DND-41 (cell line): ENCODE measurements at regions not wholly inside any gene's neighbourhood (a gene's known extent, or its start where the extent isn't known, plus 50 kb on each side); places are given as distances from the start of the nearest gene placed in this dataset.

Experiments used
- ATAC-seq: fragments of 200-7000 bp; cut with Tn5 transposase; 3 replicates; pipeline ENCODE4 v1.9.1; 2021; ENCODE audit warnings: low read depth; ENCODE audit not compliant: insufficient read depth
- DNase-seq: peaks from one replicate; pipeline ENCODE4 v3.0.0-alpha.2; 2020
- H2AFZ ChIP-seq: 2 replicates; pipeline ENCODE4 v1.6.0; 2012; ENCODE audit warnings: low read depth, low read length
- H3K27ac ChIP-seq: 2 replicates; pipeline ENCODE4 v1.5.1; 2012; ENCODE audit warnings: low read length, inconsistent platforms
- H3K27me3 ChIP-seq: fragments of 200-600 bp; sonication (generic); 2 replicates; pipeline ENCODE4 v1.6.0; 2012; ENCODE audit warnings: low read length, mild to moderate bottlenecking, inconsistent platforms; ENCODE audit not compliant: insufficient read depth, poor library complexity
- H3K36me3 ChIP-seq: 2 replicates; pipeline ENCODE4 v1.5.1; 2012; ENCODE audit warnings: low read length, inconsistent platforms; ENCODE audit not compliant: insufficient read depth
- H3K4me1 ChIP-seq: 2 replicates; pipeline ENCODE4 v1.5.1; 2012; ENCODE audit warnings: mild to moderate bottlenecking, low read length; ENCODE audit not compliant: insufficient read depth
- H3K4me2 ChIP-seq: 2 replicates; pipeline ENCODE4 v1.6.0; 2012; ENCODE audit warnings: mild to moderate bottlenecking, moderate library complexity, low read length, inconsistent platforms; ENCODE audit not compliant: insufficient read depth
- H3K4me3 ChIP-seq, 2 experiments: fragments of 200-600 bp in 1 of 2; shearing (Covaris generic) in 1 of 2; 2 replicates each; pipeline ENCODE4 v1.5.1; 2012 to 2016; ENCODE audit warnings: inconsistent platforms in 2 of 2, low read length in 2 of 2, mild to moderate bottlenecking in 2 of 2, low read depth in 1 of 2, moderate library complexity in 1 of 2
- H3K79me2 ChIP-seq: 2 replicates; pipeline ENCODE4 v1.6.0; 2012; ENCODE audit warnings: low read length, inconsistent platforms; ENCODE audit not compliant: insufficient read depth
- H3K9ac ChIP-seq: 2 replicates; pipeline ENCODE4 v1.6.0; 2012; ENCODE audit warnings: low read depth, mild to moderate bottlenecking, inconsistent platforms, low read length, moderate library complexity
- H3K9me3 ChIP-seq: 2 replicates; pipeline ENCODE4 v1.5.1; 2012; ENCODE audit warnings: low read length, moderate library complexity, mild to moderate bottlenecking, inconsistent platforms; ENCODE audit not compliant: insufficient read depth, severe bottlenecking
- H4K20me1 ChIP-seq: 2 replicates; pipeline ENCODE4 v1.6.0; 2012; ENCODE audit warnings: low read length; ENCODE audit not compliant: insufficient read depth
- EZH2 ChIP-seq: IDR thresholded peaks from 3 replicates; pipeline ENCODE4 v1.6.1; 2012; ENCODE audit warnings: borderline replicate concordance, low read depth, mild to moderate bottlenecking, moderate library complexity, low read length, inconsistent platforms; ENCODE audit not compliant: severe bottlenecking
- TF ChIP-seq, protein P1 (sequence below): IDR thresholded peaks from 2 replicates; pipeline ENCODE4 v1.5.1; 2012; ENCODE audit warnings: borderline replicate concordance, low read length, moderate library complexity, mild to moderate bottlenecking; ENCODE audit not compliant: poor library complexity, severe bottlenecking; ENCODE audit errors: extremely low read depth

DNA sequence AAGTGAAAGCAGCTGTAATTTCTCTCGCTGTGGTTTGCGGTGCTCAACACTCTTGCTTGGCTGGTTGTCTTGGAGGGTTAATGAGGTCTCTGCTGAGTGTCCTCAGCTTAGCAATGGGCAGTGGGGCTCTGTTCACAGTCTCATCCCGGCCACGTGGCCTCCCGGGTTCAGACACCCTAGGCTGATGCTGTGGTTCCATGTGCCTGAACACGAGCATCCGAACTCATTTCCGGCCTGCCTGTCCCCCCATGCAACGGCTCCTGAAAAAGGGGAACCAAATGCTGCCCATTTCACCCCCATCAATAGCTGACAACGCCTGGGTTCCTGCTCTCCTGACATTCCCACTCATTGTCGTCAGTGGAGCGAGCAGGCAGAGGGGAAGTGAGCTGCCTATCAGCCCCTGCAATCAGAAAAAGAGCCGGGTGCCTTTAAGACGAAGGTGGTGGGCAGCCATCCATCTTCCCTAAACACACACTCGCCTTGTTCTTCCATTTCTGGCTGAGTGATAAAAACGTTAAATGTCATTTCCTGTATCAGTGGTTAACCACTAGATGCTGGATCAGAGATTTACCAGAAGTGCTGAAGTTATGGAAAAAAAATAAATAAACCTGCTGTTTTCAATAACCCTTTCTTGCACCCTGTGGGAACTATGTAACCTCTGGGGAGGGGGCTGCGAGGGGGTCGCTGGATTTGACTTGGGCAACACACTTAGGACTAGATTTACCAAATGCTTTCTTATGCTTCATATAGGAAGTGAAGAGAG, 60.3 kb upstream of the BCL2L14 start:
- peak; percentile 76 for ATAC-seq

DNA sequence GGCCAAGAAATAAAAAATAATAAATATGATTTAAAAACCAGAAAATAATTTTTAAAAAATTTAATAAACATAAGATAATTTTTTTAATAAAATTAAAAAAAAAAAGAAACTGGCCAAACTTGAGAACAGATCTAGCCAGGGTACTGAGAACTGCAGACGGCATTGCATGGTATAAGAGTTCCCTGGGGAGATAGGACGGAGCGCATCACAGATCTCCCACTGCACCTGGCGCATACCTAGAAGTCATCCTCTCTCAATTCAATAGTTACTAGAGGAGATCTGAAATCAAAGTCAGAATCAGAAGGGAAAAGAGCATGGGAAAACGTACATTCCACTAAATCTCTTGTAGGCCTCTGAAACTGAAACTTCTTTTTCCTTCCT, 58.9 kb upstream of the BCL2L14 start:
- H3K4me1 ChIP-seq = peaks cover 69% of the 10 kb centered on the region

More for the DNA sequence above, 60.3 kb upstream of the BCL2L14 start:
- no peaks in the 10 kb centered on the region for H3K27me3 ChIP-seq
- DNase-seq = peak; percentile 76
- H3K36me3 ChIP-seq = no peaks in the 10 kb centered on the region
- peaks cover 8% of the 10 kb centered on the region for H4K20me1 ChIP-seq
- peak overlapping the region; percentile 37; the same call in 1 of the 2 replicates for H2AFZ ChIP-seq
- peak overlapping the region; percentile 83 for H3K4me2 ChIP-seq
- peak overlapping the region in 1 of 2 experiments; percentile 55; a peak in 2 of 4 replicates for H3K4me3 ChIP-seq
- no peak for TF ChIP-seq EZH2
- TF ChIP-seq, protein P1, sequence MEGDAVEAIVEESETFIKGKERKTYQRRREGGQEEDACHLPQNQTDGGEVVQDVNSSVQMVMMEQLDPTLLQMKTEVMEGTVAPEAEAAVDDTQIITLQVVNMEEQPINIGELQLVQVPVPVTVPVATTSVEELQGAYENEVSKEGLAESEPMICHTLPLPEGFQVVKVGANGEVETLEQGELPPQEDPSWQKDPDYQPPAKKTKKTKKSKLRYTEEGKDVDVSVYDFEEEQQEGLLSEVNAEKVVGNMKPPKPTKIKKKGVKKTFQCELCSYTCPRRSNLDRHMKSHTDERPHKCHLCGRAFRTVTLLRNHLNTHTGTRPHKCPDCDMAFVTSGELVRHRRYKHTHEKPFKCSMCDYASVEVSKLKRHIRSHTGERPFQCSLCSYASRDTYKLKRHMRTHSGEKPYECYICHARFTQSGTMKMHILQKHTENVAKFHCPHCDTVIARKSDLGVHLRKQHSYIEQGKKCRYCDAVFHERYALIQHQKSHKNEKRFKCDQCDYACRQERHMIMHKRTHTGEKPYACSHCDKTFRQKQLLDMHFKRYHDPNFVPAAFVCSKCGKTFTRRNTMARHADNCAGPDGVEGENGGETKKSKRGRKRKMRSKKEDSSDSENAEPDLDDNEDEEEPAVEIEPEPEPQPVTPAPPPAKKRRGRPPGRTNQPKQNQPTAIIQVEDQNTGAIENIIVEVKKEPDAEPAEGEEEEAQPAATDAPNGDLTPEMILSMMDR = no peak
- H3K4me1 ChIP-seq = peaks cover 56% of the 10 kb centered on the region
- peak overlapping the region; percentile 60 for H3K27ac ChIP-seq
- H3K79me2 ChIP-seq = no peaks in the 10 kb centered on the region
- H3K9me3 ChIP-seq = no peaks in the 10 kb centered on the region
- H3K9ac ChIP-seq = peak overlapping the region; percentile 40

DNA sequence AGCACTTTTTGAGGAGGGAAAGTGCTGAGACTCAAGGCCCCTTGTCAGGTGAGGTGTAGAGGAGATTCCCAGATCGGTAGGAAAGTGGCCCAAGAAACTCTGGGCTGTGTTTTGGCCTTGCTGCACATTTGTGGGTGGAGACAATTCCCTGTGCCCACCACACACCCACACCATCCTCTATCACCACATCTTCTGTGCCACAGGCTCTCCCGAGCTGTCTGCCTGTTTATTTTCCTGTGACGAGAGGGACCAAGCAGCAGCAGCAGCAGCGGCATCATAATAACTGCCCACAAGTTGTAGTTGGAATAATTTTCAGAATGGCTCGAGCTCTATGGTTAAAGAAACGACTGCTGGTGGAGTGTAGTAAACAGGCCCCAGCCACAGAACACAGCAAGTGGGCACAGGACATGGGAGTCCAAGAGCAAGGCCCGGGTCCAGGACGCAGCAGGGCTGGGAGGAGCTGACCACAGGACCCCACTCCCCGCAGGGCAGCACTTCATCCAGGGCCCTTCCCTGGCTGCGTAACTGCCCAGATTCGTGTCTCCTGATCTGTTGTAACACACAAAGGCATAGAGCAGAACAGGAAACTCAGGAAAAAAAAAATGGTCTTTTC, 55.6 kb upstream of the BCL2L14 start:
- Histone ChIP-seq H3K79me2 (no peaks in the 10 kb centered on the region), H3K36me3 (no peaks in the 10 kb centered on the region), H3K27ac (no peak overlapping the region), H2AFZ (no peak overlapping the region), H3K27me3 (no peaks in the 10 kb centered on the region), H3K9ac (no peak overlapping the region), H3K4me3 (no peak overlapping the region), H4K20me1 (peaks cover 5% of the 10 kb centered on the region; the same call in 1 of the 2 replicates), H3K4me1 (peaks cover 45% of the 10 kb centered on the region), H3K9me3 (no peaks in the 10 kb centered on the region), H3K4me2 (no peak overlapping the region)
- no peak for ATAC-seq
- no peak for DNase-seq
- TF ChIP-seq, protein P1 = no peak
- no peak for TF ChIP-seq EZH2

More for the DNA sequence above, 58.9 kb upstream of the BCL2L14 start:
- Histone ChIP-seq H3K27me3 (no peaks in the 10 kb centered on the region), H3K27ac (no peak overlapping the region), H4K20me1 (peaks cover 8% of the 10 kb centered on the region), H3K9me3 (no peaks in the 10 kb centered on the region), H3K9ac (no peak overlapping the region), H3K36me3 (no peaks in the 10 kb centered on the region), H3K79me2 (no peaks in the 10 kb centered on the region), H2AFZ (no peak overlapping the region), H3K4me3 (no peak overlapping the region), H3K4me2 (no peak overlapping the region)
- TF ChIP-seq EZH2 = no peak
- TF ChIP-seq, protein P1 = no peak
- DNase-seq = no peak
- ATAC-seq = no peak
